Activated CD4-positive, alpha-beta T cell treated with anti-CD3 and anti-CD28 coated beads, Interleukin-2, amount 10 ng/mL, durations not matched to agents 24 days and 14 days (primary cell): ENCODE measurements at regions not wholly inside any gene's neighbourhood (a gene's known extent, or its start where the extent isn't known, plus 50 kb on each side); places are given as distances from the start of the nearest gene placed in this dataset.

ENCODE experiments used
- DNase-seq: peaks from one replicate; pipeline ENCODE4 v3.0.0; 2022
- H3K27ac Mint-ChIP-seq: one replicate; pipeline ENCODE4 v1.8.0; 2022; ENCODE audit warnings: mild to moderate bottlenecking, mixed read lengths
- H3K27me3 Mint-ChIP-seq: one replicate; pipeline ENCODE4 v1.8.0; 2022; ENCODE audit warnings: mixed read lengths
- H3K36me3 Mint-ChIP-seq: one replicate; pipeline ENCODE4 v1.8.0; 2022; ENCODE audit warnings: low read depth, mild to moderate bottlenecking, mixed read lengths
- H3K4me1 Mint-ChIP-seq: one replicate; pipeline ENCODE4 v1.8.0; 2021; ENCODE audit warnings: mixed read lengths
- H3K4me3 Mint-ChIP-seq: one replicate; pipeline ENCODE4 v1.8.0; 2022; ENCODE audit warnings: mild to moderate bottlenecking, moderate library complexity, mixed read lengths
- H3K9me3 Mint-ChIP-seq: one replicate; pipeline ENCODE4 v1.8.0; 2021; ENCODE audit warnings: mixed read lengths
- intact Hi-C: fragments of 100-400 bp; cut with micrococcal nuclease; formaldehyde crosslinking; loops from one replicate; pipeline ENCODE4 v1.15.1; 2023

GRCh38 chr6:106772270-106773142 lies 143.1 kb downstream of the QRSL1 start:
- Mint-ChIP-seq H3K9me3 (no peaks in the 10 kb centered on the region), H3K36me3 (no peaks in the 10 kb centered on the region), H3K27me3 (no peaks in the 10 kb centered on the region), H3K4me1 (no peaks in the 10 kb centered on the region), H3K4me3 (no peak overlapping the region), H3K27ac (no peak overlapping the region)
- intact Hi-C loops, result no loop called here
- DNase-seq, result no peak

- H3K4me1 Mint-ChIP-seq, result no peaks in the 10 kb centered on the region
- DNase-seq, result no peak
- H3K9me3 Mint-ChIP-seq, result no peaks in the 10 kb centered on the region
- H3K27me3 Mint-ChIP-seq, result no peaks in the 10 kb centered on the region
- H3K36me3 Mint-ChIP-seq, result no peaks in the 10 kb centered on the region
- H3K27ac Mint-ChIP-seq, result no peak overlapping the region
- intact Hi-C loops, result no loop called here
- H3K4me3 Mint-ChIP-seq, result no peak overlapping the region
Observed at GRCh38 chr6:106771822-106772221, 142.4 kb downstream of the QRSL1 start.

- Mint-ChIP-seq H3K4me3 (no peak overlapping the region), H3K4me1 (no peaks in the 10 kb centered on the region), H3K9me3 (no peaks in the 10 kb centered on the region), H3K36me3 (no peaks in the 10 kb centered on the region), H3K27ac (no peak overlapping the region), H3K27me3 (no peaks in the 10 kb centered on the region)
- DNase-seq, result no peak
- intact Hi-C loops, result no loop called here
Observed at GRCh38 chr6:106770663-106771062, 141.3 kb downstream of the QRSL1 start.

GRCh38 chr6:106770081-106770480 lies 140.7 kb downstream of the QRSL1 start:
- no peaks in the 10 kb centered on the region for H3K9me3 Mint-ChIP-seq
- intact Hi-C loops, result no loop called here
- no peak overlapping the region for H3K27ac Mint-ChIP-seq
- H3K27me3 Mint-ChIP-seq, result no peaks in the 10 kb centered on the region
- H3K4me1 Mint-ChIP-seq, result no peaks in the 10 kb centered on the region
- H3K36me3 Mint-ChIP-seq, result no peaks in the 10 kb centered on the region
- DNase-seq, result no peak
- H3K4me3 Mint-ChIP-seq, result no peak overlapping the region

GRCh38 chr6:106767271-106767670 lies 137.9 kb downstream of the QRSL1 start:
- intact Hi-C loops, result no loop called here
- Mint-ChIP-seq H3K36me3 (no peaks in the 10 kb centered on the region), H3K9me3 (no peaks in the 10 kb centered on the region), H3K27ac (no peak overlapping the region), H3K4me3 (no peak overlapping the region), H3K27me3 (no peaks in the 10 kb centered on the region), H3K4me1 (no peaks in the 10 kb centered on the region)
- no peak for DNase-seq

GRCh38 chr6:106766201-106766600 lies 136.8 kb downstream of the QRSL1 start:
- intact Hi-C loops, result no loop called here
- DNase-seq, result no peak

GRCh38 chr6:106765496-106765895 lies 136.1 kb downstream of the QRSL1 start:
- H3K27ac Mint-ChIP-seq, result no peak overlapping the region
- H3K9me3 Mint-ChIP-seq, result peaks cover 3% of the 10 kb centered on the region
- DNase-seq, result no peak
- no peaks in the 10 kb centered on the region for H3K27me3 Mint-ChIP-seq
- no peaks in the 10 kb centered on the region for H3K36me3 Mint-ChIP-seq
- H3K4me3 Mint-ChIP-seq, result no peak overlapping the region
- intact Hi-C loops, result no loop called here
- no peaks in the 10 kb centered on the region for H3K4me1 Mint-ChIP-seq

More at GRCh38 chr6:106766201-106766600, 136.8 kb downstream of the QRSL1 start:
- Mint-ChIP-seq H3K36me3 (no peaks in the 10 kb centered on the region), H3K4me1 (no peaks in the 10 kb centered on the region), H3K4me3 (no peak overlapping the region), H3K9me3 (no peaks in the 10 kb centered on the region), H3K27me3 (no peaks in the 10 kb centered on the region), H3K27ac (no peak overlapping the region)

- intact Hi-C loops, result no loop called here
Observed at GRCh38 chr6:106764353-106764980, 135.1 kb downstream of the QRSL1 start.

GRCh38 chr6:106763361-106763760 lies 134.0 kb downstream of the QRSL1 start:
- no peak for DNase-seq
- Mint-ChIP-seq H3K27me3 (no peaks in the 10 kb centered on the region), H3K36me3 (no peaks in the 10 kb centered on the region), H3K4me1 (no peaks in the 10 kb centered on the region), H3K4me3 (no peak overlapping the region), H3K9me3 (peaks cover 11% of the 10 kb centered on the region), H3K27ac (no peak overlapping the region)
- intact Hi-C loops, result no loop called here

More at GRCh38 chr6:106764353-106764980, 135.1 kb downstream of the QRSL1 start:
- Mint-ChIP-seq H3K4me1 (no peaks in the 10 kb centered on the region), H3K9me3 (peaks cover 11% of the 10 kb centered on the region), H3K4me3 (no peak overlapping the region), H3K27ac (no peak overlapping the region), H3K27me3 (no peaks in the 10 kb centered on the region), H3K36me3 (no peaks in the 10 kb centered on the region)
- DNase-seq, result no peak

- H3K36me3 Mint-ChIP-seq, result no peaks in the 10 kb centered on the region
- DNase-seq, result no peak
Observed at GRCh38 chr6:106761160-106761559, 131.8 kb downstream of the QRSL1 start.

GRCh38 chr6:106759112-106759511 lies 129.7 kb downstream of the QRSL1 start:
- DNase-seq, result no peak
- H3K4me1 Mint-ChIP-seq, result no peaks in the 10 kb centered on the region
- H3K36me3 Mint-ChIP-seq, result no peaks in the 10 kb centered on the region
- no peak overlapping the region for H3K27ac Mint-ChIP-seq
- no peak overlapping the region for H3K4me3 Mint-ChIP-seq
- peaks cover 11% of the 10 kb centered on the region for H3K9me3 Mint-ChIP-seq
- intact Hi-C loops, result no loop called here
- H3K27me3 Mint-ChIP-seq, result no peaks in the 10 kb centered on the region

More at GRCh38 chr6:106761160-106761559, 131.8 kb downstream of the QRSL1 start:
- Mint-ChIP-seq H3K9me3 (peaks cover 11% of the 10 kb centered on the region), H3K27me3 (no peaks in the 10 kb centered on the region), H3K4me3 (no peak overlapping the region), H3K4me1 (no peaks in the 10 kb centered on the region), H3K27ac (no peak overlapping the region)
- intact Hi-C loops, result no loop called here

- no peak overlapping the region for H3K27ac Mint-ChIP-seq
- H3K4me1 Mint-ChIP-seq, result no peaks in the 10 kb centered on the region
- no peak for DNase-seq
- no peaks in the 10 kb centered on the region for H3K36me3 Mint-ChIP-seq
- intact Hi-C loops, result no loop called here
- H3K9me3 Mint-ChIP-seq, result peaks cover 11% of the 10 kb centered on the region
- H3K4me3 Mint-ChIP-seq, result no peak overlapping the region
- no peaks in the 10 kb centered on the region for H3K27me3 Mint-ChIP-seq
Observed at GRCh38 chr6:106757722-106758467, 128.5 kb downstream of the QRSL1 start.

GRCh38 chr6:106757267-106757666 lies 127.9 kb downstream of the QRSL1 start:
- Mint-ChIP-seq H3K27ac (no peak overlapping the region), H3K36me3 (no peaks in the 10 kb centered on the region), H3K4me1 (no peaks in the 10 kb centered on the region), H3K4me3 (no peak overlapping the region), H3K27me3 (no peaks in the 10 kb centered on the region), H3K9me3 (peaks cover 11% of the 10 kb centered on the region)
- intact Hi-C loops, result no loop called here
- DNase-seq, result no peak

GRCh38 chr6:106754215-106754614 lies 124.8 kb downstream of the QRSL1 start:
- intact Hi-C loops, result no loop called here
- Mint-ChIP-seq H3K27me3 (no peaks in the 10 kb centered on the region), H3K27ac (no peak overlapping the region), H3K4me3 (no peak overlapping the region), H3K9me3 (no peaks in the 10 kb centered on the region), H3K36me3 (no peaks in the 10 kb centered on the region), H3K4me1 (no peaks in the 10 kb centered on the region)
- no peak for DNase-seq
